ENCODE measurements at regions not wholly inside any gene's neighbourhood (a gene's known extent, or its start where the extent isn't known, plus 50 kb on each side); places are given as distances from the start of the nearest gene placed in this dataset.
"Not testable (repeated sequence)": the region's sequence is repeated elsewhere in the genome, so short reads cannot be mapped to it uniquely, and the experiment has no call there.

DNA sequence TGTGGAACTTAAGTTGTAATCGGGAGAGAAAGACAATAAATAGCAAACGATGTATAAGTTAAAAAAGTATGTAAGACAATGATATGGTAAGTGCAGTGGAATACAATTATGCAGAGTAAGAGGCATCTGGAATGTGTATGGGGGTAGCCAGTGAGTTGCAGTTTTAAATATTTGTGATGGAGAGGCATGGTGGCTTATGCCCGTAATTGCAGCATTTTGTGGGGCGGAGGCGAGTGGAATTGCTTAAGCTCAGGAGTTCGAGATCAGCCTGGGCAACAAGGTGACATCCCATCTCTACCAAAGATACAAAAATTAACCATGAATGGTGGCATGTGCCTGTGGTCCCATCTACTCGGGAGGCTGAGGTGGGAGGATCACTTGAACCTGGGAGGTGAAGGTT, 52.5 kb upstream of the WDFY3 start:
- H3K4me1 ChIP-seq = no peaks in the 10 kb centered on the region
- no peak overlapping the region for H3K4me3 ChIP-seq
- H3K9ac ChIP-seq = no peak overlapping the region
- no peaks in the 10 kb centered on the region for H3K36me3 ChIP-seq
- no peaks in the 10 kb centered on the region for H3K9me3 ChIP-seq
- no peak for TF ChIP-seq Cebpa-rat (IDR thresholded peaks at IDR 0.05)
- no peaks in the 10 kb centered on the region for H4K20me1 ChIP-seq
- H3K27ac ChIP-seq = no peak overlapping the region
- H3K4me2 ChIP-seq = no peak overlapping the region
- no peaks in the 10 kb centered on the region for H3K27me3 ChIP-seq

GRCh38 chr4:85019411-85019810, 52.9 kb upstream of the WDFY3 start:
- Histone ChIP-seq H3K4me2 (no peak overlapping the region), H3K9me3 (no peaks in the 10 kb centered on the region), H3K36me3 (no peaks in the 10 kb centered on the region), H3K27me3 (no peaks in the 10 kb centered on the region), H3K27ac (no peak overlapping the region), H3K9ac (no peak overlapping the region), H3K4me1 (no peaks in the 10 kb centered on the region), H3K4me3 (no peak overlapping the region), H4K20me1 (no peaks in the 10 kb centered on the region)
- TF ChIP-seq Cebpa-rat (IDR thresholded peaks at IDR 0.05) = no peak

DNA sequence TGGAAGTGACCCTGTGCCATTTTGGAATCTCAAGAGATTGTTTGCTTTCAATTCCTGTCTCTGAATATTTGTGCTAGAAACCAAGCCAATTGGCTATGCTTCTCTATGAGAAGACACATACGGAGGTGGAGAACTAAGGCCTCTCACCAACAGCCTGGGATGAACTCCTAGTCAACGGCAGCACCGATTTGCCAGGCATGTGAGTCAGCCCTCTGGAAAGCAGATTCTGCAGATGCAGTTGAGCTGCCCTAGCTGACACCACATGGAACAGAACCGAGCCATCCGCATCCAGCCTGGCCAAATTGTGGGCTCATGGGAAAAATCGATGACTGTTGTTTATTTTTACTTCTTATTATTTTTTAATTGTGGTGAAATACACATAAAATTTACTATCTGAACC, 58.2 kb upstream of the WDFY3 start:
- Histone ChIP-seq H3K9ac (no peak overlapping the region), H3K27ac (no peak overlapping the region)
- TF ChIP-seq Cebpa-rat (IDR thresholded peaks at IDR 0.05) = no peak

DNA sequence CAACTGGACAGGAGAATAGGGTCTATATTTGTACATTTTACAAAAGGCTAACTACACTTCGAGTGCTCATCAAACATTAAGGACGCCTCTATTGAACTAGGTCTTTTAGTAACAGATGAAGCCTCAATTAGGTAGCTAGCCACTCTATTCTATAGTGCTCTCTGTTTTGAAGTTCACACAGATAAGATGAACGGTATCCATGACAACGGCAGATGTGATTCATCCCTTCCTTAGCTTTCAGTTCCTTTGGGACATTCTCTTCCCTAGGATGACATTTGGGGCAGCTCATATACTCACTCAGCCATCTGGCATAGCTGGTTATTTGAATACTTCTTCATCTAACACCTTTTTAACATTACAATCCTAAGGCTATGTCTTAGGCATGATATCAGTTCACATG, 62.4 kb upstream of the WDFY3 start:
- no peak overlapping the region for H3K4me2 ChIP-seq
- H3K4me3 ChIP-seq = no peak overlapping the region
- no peaks in the 10 kb centered on the region for H3K36me3 ChIP-seq
- H3K27ac ChIP-seq = no peak overlapping the region
- H3K9me3 ChIP-seq = peaks cover 11% of the 10 kb centered on the region
- no peaks in the 10 kb centered on the region for H3K27me3 ChIP-seq
- H3K4me1 ChIP-seq = no peaks in the 10 kb centered on the region
- H3K9ac ChIP-seq = no peak overlapping the region
- H4K20me1 ChIP-seq = no peaks in the 10 kb centered on the region
- TF ChIP-seq Cebpa-rat (IDR thresholded peaks at IDR 0.05) = no peak

More for the DNA sequence above, 58.2 kb upstream of the WDFY3 start:
- no peaks in the 10 kb centered on the region for H3K36me3 ChIP-seq
- no peaks in the 10 kb centered on the region for H3K4me1 ChIP-seq
- no peaks in the 10 kb centered on the region for H3K27me3 ChIP-seq
- no peak overlapping the region for H3K4me2 ChIP-seq
- H3K4me3 ChIP-seq = no peak overlapping the region
- H3K9me3 ChIP-seq = no peaks in the 10 kb centered on the region
- H4K20me1 ChIP-seq = no peaks in the 10 kb centered on the region

GRCh38 chr4:85029453-85029852, 63.0 kb upstream of the WDFY3 start:
- Histone ChIP-seq H3K4me1 (no peaks in the 10 kb centered on the region), H4K20me1 (no peaks in the 10 kb centered on the region), H3K36me3 (no peaks in the 10 kb centered on the region), H3K9me3 (peaks cover 17% of the 10 kb centered on the region), H3K9ac (no peak overlapping the region), H3K4me3 (no peak overlapping the region), H3K27ac (no peak overlapping the region), H3K27me3 (no peaks in the 10 kb centered on the region), H3K4me2 (no peak overlapping the region)
- TF ChIP-seq Cebpa-rat (IDR thresholded peaks at IDR 0.05) = no peak

- no peaks in the 10 kb centered on the region for H3K4me1 ChIP-seq
- H3K27ac ChIP-seq = no peak overlapping the region
- H3K4me3 ChIP-seq = no peak overlapping the region
- H4K20me1 ChIP-seq = no peaks in the 10 kb centered on the region
- H3K36me3 ChIP-seq = no peaks in the 10 kb centered on the region
- TF ChIP-seq Cebpa-rat (IDR thresholded peaks at IDR 0.05) = no peak
- peaks cover 19% of the 10 kb centered on the region for H3K9me3 ChIP-seq
- no peaks in the 10 kb centered on the region for H3K27me3 ChIP-seq
- no peak overlapping the region for H3K4me2 ChIP-seq
- no peak overlapping the region for H3K9ac ChIP-seq
These were observed 63.7 kb upstream of the WDFY3 start for GRCh38 chr4:85030156-85030555.

- H3K9ac ChIP-seq, H3K4me2 ChIP-seq, H4K20me1 ChIP-seq, H3K27me3 ChIP-seq, H3K27ac ChIP-seq, H3K4me3 ChIP-seq, H3K36me3 ChIP-seq, H3K4me1 ChIP-seq: not testable (repeated sequence)
- peaks cover 19% of the 10 kb centered on the region for H3K9me3 ChIP-seq
These were observed 67.3 kb upstream of the WDFY3 start for GRCh38 chr4:85033838-85034237.

DNA sequence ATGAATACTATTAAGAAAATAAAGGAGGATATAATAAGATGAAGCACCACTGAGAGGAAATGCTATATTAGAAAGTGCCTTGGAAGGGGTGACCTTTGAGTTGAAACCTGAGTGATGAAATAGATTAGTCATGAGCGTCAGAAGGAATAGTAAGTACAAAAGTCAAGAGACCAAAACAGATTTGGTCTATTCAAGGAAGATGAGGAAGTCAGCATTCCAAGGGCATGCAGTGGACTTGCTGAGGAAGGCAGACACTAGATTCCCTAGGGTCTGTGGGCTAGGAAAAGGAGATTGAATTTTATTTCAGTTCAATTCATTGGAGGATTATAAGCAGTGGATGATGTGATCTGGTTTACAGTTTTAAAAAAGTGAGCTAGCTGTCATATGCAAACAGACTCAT, 73.0 kb upstream of the WDFY3 start:
- Histone ChIP-seq H3K9ac (no peak overlapping the region), H3K4me2 (no peak overlapping the region), H3K9me3 (peaks cover 6% of the 10 kb centered on the region), H3K27me3 (no peaks in the 10 kb centered on the region), H3K36me3 (no peaks in the 10 kb centered on the region), H3K27ac (no peak overlapping the region), H3K4me3 (no peak overlapping the region), H4K20me1 (no peaks in the 10 kb centered on the region), H3K4me1 (no peaks in the 10 kb centered on the region)
- TF ChIP-seq Cebpa-rat (IDR thresholded peaks at IDR 0.05) = no peak

GRCh38 chr4:85043812-85044496, 77.5 kb upstream of the WDFY3 start:
- H3K4me1 ChIP-seq, H3K4me2 ChIP-seq, H3K36me3 ChIP-seq, H3K4me3 ChIP-seq, H3K27ac ChIP-seq, H4K20me1 ChIP-seq, H3K27me3 ChIP-seq, H3K9ac ChIP-seq, H3K9me3 ChIP-seq: not testable (repeated sequence)

- no peaks in the 10 kb centered on the region for H3K9me3 ChIP-seq
- H3K9ac ChIP-seq = no peak overlapping the region
- H4K20me1 ChIP-seq = no peaks in the 10 kb centered on the region
- H3K27me3 ChIP-seq = no peaks in the 10 kb centered on the region
- TF ChIP-seq Cebpa-rat (IDR thresholded peaks at IDR 0.05) = no peak
- no peak overlapping the region for H3K27ac ChIP-seq
- no peak overlapping the region for H3K4me3 ChIP-seq
- H3K4me2 ChIP-seq = no peak overlapping the region
- H3K36me3 ChIP-seq = no peaks in the 10 kb centered on the region
- H3K4me1 ChIP-seq = no peaks in the 10 kb centered on the region
These were observed 84.2 kb upstream of the WDFY3 start for GRCh38 chr4:85050736-85051135.

GRCh38 chr4:85051526-85051925, 85.0 kb upstream of the WDFY3 start:
- Histone ChIP-seq H3K9me3 (no peaks in the 10 kb centered on the region), H3K36me3 (no peaks in the 10 kb centered on the region), H3K4me3 (no peak overlapping the region), H3K27ac (no peak overlapping the region), H3K4me1 (no peaks in the 10 kb centered on the region), H3K27me3 (no peaks in the 10 kb centered on the region), H3K9ac (no peak overlapping the region), H4K20me1 (no peaks in the 10 kb centered on the region), H3K4me2 (no peak overlapping the region)
- no peak for TF ChIP-seq Cebpa-rat (IDR thresholded peaks at IDR 0.05)

GRCh38 chr4:85054925-85055324, 88.4 kb upstream of the WDFY3 start:
- H4K20me1 ChIP-seq, H3K4me3 ChIP-seq, H3K9ac ChIP-seq, H3K27me3 ChIP-seq, H3K27ac ChIP-seq, H3K4me2 ChIP-seq, H3K9me3 ChIP-seq, H3K4me1 ChIP-seq, H3K36me3 ChIP-seq: not testable (repeated sequence)

Measured in BLaER1 (cell line).